ENCODE measurements at regions not wholly inside any gene's neighbourhood (a gene's known extent, or its start where the extent isn't known, plus 50 kb on each side); places are given as distances from the start of the nearest gene placed in this dataset.

- Histone ChIP-seq H3K9me3 (no peaks in the 10 kb centered on the region), H3K4me3 (no peak overlapping the region), H3K36me3 (no peaks in the 10 kb centered on the region), H3K27me3 (replicated peaks; ENCODE audit: insufficient read depth) (no peaks in the 10 kb centered on the region), H3K27ac (peak overlapping the region; percentile 66 to 92), H3K4me1 (ENCODE audit: control insufficient read depth in 1 of 2, low read depth in 2 of 2) (peaks cover 50 to 76% of the 10 kb centered on the region in 2 donors)
- no peak for DNase-seq (ENCODE audit: low spot score)
- TF ChIP-seq CTCF (IDR thresholded peaks at IDR 0.05) = no peak
- no peak for ATAC-seq (ENCODE audit: insufficient number of reproducible peaks, low FRiP score, low read depth)
Measured at GRCh38 chr10:113494761-113495160, 58.1 kb upstream of the HABP2 start.

GRCh38 chr10:113495553-113495952 lies 57.3 kb upstream of the HABP2 start:
- TF ChIP-seq CTCF (IDR thresholded peaks at IDR 0.05) = no peak
- Histone ChIP-seq H3K27me3 (replicated peaks; ENCODE audit: insufficient read depth) (no peaks in the 10 kb centered on the region), H3K9me3 (no peaks in the 10 kb centered on the region), H3K36me3 (no peaks in the 10 kb centered on the region), H3K4me3 (no peak overlapping the region), H3K27ac (peak overlapping the region in 1 of 2 donors; percentile 16), H3K4me1 (ENCODE audit: control insufficient read depth in 1 of 2, low read depth in 2 of 2) (peaks cover 45 to 77% of the 10 kb centered on the region in 2 donors)
- ATAC-seq (ENCODE audit: insufficient number of reproducible peaks, low FRiP score, low read depth) = no peak
- no peak for DNase-seq (ENCODE audit: low spot score)

- peaks cover 43 to 69% of the 10 kb centered on the region in 2 donors for H3K4me1 ChIP-seq (ENCODE audit: control insufficient read depth in 1 of 2, low read depth in 2 of 2)
Measured at GRCh38 chr10:113496111-113497109, 56.4 kb upstream of the HABP2 start.

GRCh38 chr10:113497198-113497597 lies 55.7 kb upstream of the HABP2 start:
- peaks cover 39 to 62% of the 10 kb centered on the region in 2 donors for H3K4me1 ChIP-seq (ENCODE audit: control insufficient read depth in 1 of 2, low read depth in 2 of 2)
- no peak for DNase-seq (ENCODE audit: low spot score)
- no peaks in the 10 kb centered on the region for H3K9me3 ChIP-seq
- no peaks in the 10 kb centered on the region for H3K27me3 ChIP-seq (replicated peaks; ENCODE audit: insufficient read depth)
- no peak for TF ChIP-seq CTCF (IDR thresholded peaks at IDR 0.05)
- H3K36me3 ChIP-seq = no peaks in the 10 kb centered on the region
- no peak overlapping the region for H3K4me3 ChIP-seq
- no peak overlapping the region for H3K27ac ChIP-seq
- ATAC-seq (ENCODE audit: insufficient number of reproducible peaks, low FRiP score, low read depth) = no peak

More at GRCh38 chr10:113496111-113497109, 56.4 kb upstream of the HABP2 start:
- no peak for ATAC-seq (ENCODE audit: insufficient number of reproducible peaks, low FRiP score, low read depth)
- DNase-seq (ENCODE audit: low spot score) = no peak
- Histone ChIP-seq H3K36me3 (no peaks in the 10 kb centered on the region), H3K4me3 (peak overlapping the region; percentile 11), H3K9me3 (no peaks in the 10 kb centered on the region), H3K27ac (peak overlapping the region in 1 of 2 donors; percentile 16), H3K27me3 (replicated peaks; ENCODE audit: insufficient read depth) (no peaks in the 10 kb centered on the region)
- TF ChIP-seq CTCF (IDR thresholded peaks at IDR 0.05) = no peak

- Histone ChIP-seq H3K9me3 (no peaks in the 10 kb centered on the region), H3K4me3 (no peak overlapping the region), H3K36me3 (no peaks in the 10 kb centered on the region), H3K4me1 (ENCODE audit: control insufficient read depth in 1 of 2, low read depth in 2 of 2) (peaks cover 28 to 44% of the 10 kb centered on the region in 2 donors), H3K27ac (no peak overlapping the region), H3K27me3 (replicated peaks; ENCODE audit: insufficient read depth) (no peaks in the 10 kb centered on the region)
- TF ChIP-seq CTCF (IDR thresholded peaks at IDR 0.05) = no peak
- ATAC-seq (ENCODE audit: insufficient number of reproducible peaks, low FRiP score, low read depth) = no peak
- DNase-seq (ENCODE audit: low spot score) = no peak
Measured at GRCh38 chr10:113498997-113499396, 53.9 kb upstream of the HABP2 start.
